Gastroesophageal sphincter (tissue), 4 donors: ENCODE measurements at regions not wholly inside any gene's neighbourhood (a gene's known extent, or its start where the extent isn't known, plus 50 kb on each side); places are given as distances from the start of the nearest gene placed in this dataset.

Source experiments
- ATAC-seq: fragments of 150-250 bp; one replicate; pipeline ENCODE4 v1.9.1; 2016; ENCODE audit warnings: mild to moderate bottlenecking, moderate library complexity
- H3K27ac ChIP-seq, 4 donors: fragments of 200-600 bp; sonication (generic) in 3 of 4; 1 replicate in 3 of 4; 2 replicates in 1 of 4; pipeline ENCODE4 v1.5.1; 2016 to 2019
- H3K27me3 ChIP-seq: fragments of 200-600 bp; sonication (generic); one replicate; pipeline ENCODE4 v1.5.1; 2019
- H3K36me3 ChIP-seq, 2 donors: fragments of 200-600 bp; sonication (generic); one replicate each; pipeline ENCODE4 v1.5.1; 2019; ENCODE audit warnings: control low read depth in 1 of 2
- H3K4me1 ChIP-seq, 3 donors: fragments of 200-600 bp; sonication (generic); 1 replicate in 2 of 3; 2 replicates in 1 of 3; pipeline ENCODE4 v1.5.1; 2016 to 2019; ENCODE audit warnings: control low read depth in 2 of 3
- H3K4me3 ChIP-seq, 2 donors: fragments of 200-600 bp; sonication (generic); one replicate each; pipeline ENCODE4 v1.5.1; 2019; ENCODE audit warnings: mild to moderate bottlenecking in 1 of 2, moderate library complexity in 1 of 2
- H3K9me3 ChIP-seq, 3 donors: fragments of 200-600 bp; sonication (generic); one replicate each; pipeline ENCODE4 v1.5.1; 2017 to 2019; ENCODE audit warnings: control low read depth in 2 of 3
- EP300 ChIP-seq: sonication (generic); formaldehyde crosslinking; IDR thresholded peaks from one replicate; pipeline ENCODE4 v1.6.1; 2017; ENCODE audit warnings: antibody characterized with exemption, mild to moderate bottlenecking
- POLR2A ChIP-seq, 2 donors: fragments of 450-650 bp; IDR thresholded peaks; one replicate each; pipeline ENCODE4 v1.6.1; 2017; ENCODE audit warnings: antibody characterized with exemption in 2 of 2, mild to moderate bottlenecking in 2 of 2, moderate library complexity in 1 of 2
- POLR2AphosphoS5 ChIP-seq: sonication (generic); formaldehyde crosslinking; IDR thresholded peaks from one replicate; pipeline ENCODE4 v1.6.1; 2017; ENCODE audit warnings: antibody characterized with exemption
- WGBS, 2 donors: methylation state at CpG; one replicate each; pipeline ENCODE4 v1.1.5; 2018; ENCODE audit warnings: low coverage in 1 of 2; 5-methylcytosine and 5-hydroxymethylcytosine counted together
- TF ChIP-seq, protein P1 (sequence below), 4 experiments: fragments of 200-600 bp in 2 of 4; fragments of 450-650 bp in 2 of 4; sonication (generic) in 1 of 4; IDR thresholded peaks; one replicate each; pipeline ENCODE4 v1.5.1; 2017 to 2019; ENCODE audit warnings: antibody characterized with exemption in 4 of 4, mild to moderate bottlenecking in 2 of 4, moderate library complexity in 2 of 4

DNA sequence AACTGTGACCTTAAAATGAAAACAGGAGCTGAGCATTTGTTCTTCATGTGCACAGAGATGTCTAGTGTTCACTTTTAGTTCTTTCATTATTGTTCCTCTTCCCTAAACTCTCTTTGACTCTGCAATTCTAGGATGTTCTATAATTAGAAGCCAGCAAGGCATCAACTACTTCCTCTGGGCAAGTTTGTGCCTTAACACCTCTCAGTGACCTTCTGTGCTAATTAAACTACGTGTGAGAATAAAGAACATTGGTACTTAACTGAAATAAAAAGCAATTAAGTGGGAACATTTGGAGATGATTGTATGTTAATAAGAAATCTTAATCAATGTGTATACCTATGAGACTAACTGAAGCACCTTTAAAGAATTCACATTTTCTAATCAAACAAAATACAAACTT lies 242.8 kb downstream of the RASEF start:
- H3K4me1 ChIP-seq, result no peaks in the 10 kb centered on the region
- H3K27me3 ChIP-seq, result no peaks in the 10 kb centered on the region
- 26 to 36% methylated on average over 1 of the region's 1 CpG for WGBS, 2 donors
- no peaks in the 10 kb centered on the region for H3K9me3 ChIP-seq
- no peak for ATAC-seq
- H3K4me3 ChIP-seq, result no peak overlapping the region
- TF ChIP-seq, protein P1, sequence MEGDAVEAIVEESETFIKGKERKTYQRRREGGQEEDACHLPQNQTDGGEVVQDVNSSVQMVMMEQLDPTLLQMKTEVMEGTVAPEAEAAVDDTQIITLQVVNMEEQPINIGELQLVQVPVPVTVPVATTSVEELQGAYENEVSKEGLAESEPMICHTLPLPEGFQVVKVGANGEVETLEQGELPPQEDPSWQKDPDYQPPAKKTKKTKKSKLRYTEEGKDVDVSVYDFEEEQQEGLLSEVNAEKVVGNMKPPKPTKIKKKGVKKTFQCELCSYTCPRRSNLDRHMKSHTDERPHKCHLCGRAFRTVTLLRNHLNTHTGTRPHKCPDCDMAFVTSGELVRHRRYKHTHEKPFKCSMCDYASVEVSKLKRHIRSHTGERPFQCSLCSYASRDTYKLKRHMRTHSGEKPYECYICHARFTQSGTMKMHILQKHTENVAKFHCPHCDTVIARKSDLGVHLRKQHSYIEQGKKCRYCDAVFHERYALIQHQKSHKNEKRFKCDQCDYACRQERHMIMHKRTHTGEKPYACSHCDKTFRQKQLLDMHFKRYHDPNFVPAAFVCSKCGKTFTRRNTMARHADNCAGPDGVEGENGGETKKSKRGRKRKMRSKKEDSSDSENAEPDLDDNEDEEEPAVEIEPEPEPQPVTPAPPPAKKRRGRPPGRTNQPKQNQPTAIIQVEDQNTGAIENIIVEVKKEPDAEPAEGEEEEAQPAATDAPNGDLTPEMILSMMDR (IDR thresholded peaks at IDR 0.05), result no peak
- TF ChIP-seq EP300, result no peak
- no peak for TF ChIP-seq POLR2A (IDR thresholded peaks at IDR 0.05)
- no peak for TF ChIP-seq POLR2AphosphoS5
- no peak overlapping the region for H3K27ac ChIP-seq
- no peaks in the 10 kb centered on the region for H3K36me3 ChIP-seq

DNA sequence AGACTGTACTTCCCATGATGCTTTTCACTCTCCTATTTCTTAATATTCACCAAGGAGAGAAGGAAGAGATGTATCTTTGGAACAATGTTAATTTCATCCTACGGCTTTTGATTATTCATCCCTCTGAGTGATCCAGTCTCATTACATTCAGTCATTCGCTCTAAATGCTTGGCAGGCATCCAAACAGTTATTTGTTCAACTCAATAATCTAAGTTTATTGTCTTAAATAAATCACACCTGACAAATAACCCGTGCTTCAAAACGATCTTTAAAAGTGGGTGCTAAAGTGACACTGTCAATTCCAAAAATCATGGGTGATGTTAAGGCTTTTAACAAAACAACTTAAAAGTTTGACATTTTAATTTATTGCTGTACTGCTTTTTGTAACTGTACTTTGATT lies 233.1 kb downstream of the RASEF start:
- TF ChIP-seq, protein P1 (IDR thresholded peaks at IDR 0.05), result no peak
- TF ChIP-seq POLR2A (IDR thresholded peaks at IDR 0.05) (no peak), EP300 (no peak), POLR2AphosphoS5 (no peak)
- no peaks in the 10 kb centered on the region for H3K36me3 ChIP-seq
- H3K9me3 ChIP-seq, result no peaks in the 10 kb centered on the region
- ATAC-seq, result no peak
- no peak overlapping the region for H3K4me3 ChIP-seq
- no peaks in the 10 kb centered on the region for H3K27me3 ChIP-seq
- WGBS, 2 donors, result 33 to 40% methylated on average over 4 of the region's 4 CpGs
- H3K27ac ChIP-seq, result no peak overlapping the region
- H3K4me1 ChIP-seq, result no peaks in the 10 kb centered on the region

DNA sequence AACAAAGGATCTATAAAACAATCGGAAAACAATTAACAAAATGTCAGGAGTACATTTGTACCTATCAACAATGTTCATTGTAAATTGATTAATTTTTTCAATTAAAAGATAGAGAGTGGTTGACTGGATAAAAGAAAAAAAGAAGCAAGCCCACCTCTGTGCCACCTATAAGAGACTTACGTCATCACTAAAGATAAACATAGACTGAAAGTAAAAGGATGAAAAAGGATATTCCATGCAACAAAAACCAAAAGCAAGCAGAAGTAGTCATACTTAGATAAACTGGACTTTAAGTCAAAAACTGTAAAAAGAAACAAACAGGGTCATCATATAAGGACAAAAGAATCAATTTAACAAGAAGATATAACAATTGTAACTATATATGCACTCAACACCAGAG lies 197.4 kb downstream of the RASEF start:
- Histone ChIP-seq H3K4me3 (no peak overlapping the region), H3K27me3 (no peaks in the 10 kb centered on the region), H3K4me1 (no peaks in the 10 kb centered on the region), H3K36me3 (no peaks in the 10 kb centered on the region), H3K27ac (no peak overlapping the region), H3K9me3 (no peaks in the 10 kb centered on the region)
- whole genome bisulfite sequencing, 2 donors, result 84 to 100% methylated on average over 1 to 2 of the region's 2 CpGs
- no peak for ATAC-seq
- TF ChIP-seq POLR2A (IDR thresholded peaks at IDR 0.05) (no peak), EP300 (no peak), POLR2AphosphoS5 (no peak)
- TF ChIP-seq, protein P1 (IDR thresholded peaks at IDR 0.05), result no peak

DNA sequence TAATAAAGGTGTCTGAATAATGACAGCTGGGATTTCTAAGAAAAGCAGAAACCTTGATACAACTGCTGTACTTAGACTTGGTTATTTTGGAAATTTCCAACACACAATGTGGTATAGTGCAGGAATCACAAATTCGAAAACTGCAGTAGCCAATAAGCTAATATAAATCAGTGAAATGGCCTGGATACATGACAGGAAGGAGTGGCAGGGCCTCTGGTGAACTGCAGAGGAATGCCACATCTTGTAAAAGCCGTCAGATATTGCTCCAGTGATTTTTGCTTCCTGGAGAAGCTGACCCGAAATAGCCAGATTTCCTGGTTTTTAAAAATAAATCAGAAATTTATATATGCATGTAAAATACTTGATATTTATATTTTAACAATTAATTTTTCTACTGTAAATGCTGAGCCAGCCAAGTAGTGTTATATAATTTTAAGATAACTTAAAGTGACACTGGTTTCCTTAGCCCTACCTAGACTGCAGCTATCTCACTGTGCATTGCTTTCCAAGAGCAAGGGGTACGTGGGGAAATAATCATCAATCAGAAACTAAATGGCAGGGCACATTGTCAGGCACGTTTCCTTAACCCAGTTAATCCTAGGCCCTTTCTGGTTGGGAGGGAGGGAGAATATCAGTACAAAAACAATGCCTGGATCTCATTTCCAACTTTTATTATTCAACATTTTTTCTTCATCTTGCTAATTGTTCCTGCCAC lies 182.4 kb downstream of the RASEF start:
- ATAC-seq, result no peak
- H3K4me1 ChIP-seq, result no peaks in the 10 kb centered on the region
- 56 to 65% methylated on average over 5 of the region's 5 CpGs for WGBS, 2 donors
- no peaks in the 10 kb centered on the region for H3K27me3 ChIP-seq
- H3K9me3 ChIP-seq, result no peaks in the 10 kb centered on the region
- H3K27ac ChIP-seq, result no peak overlapping the region
- no peak overlapping the region for H3K4me3 ChIP-seq
- TF ChIP-seq POLR2A (IDR thresholded peaks at IDR 0.05) (no peak), EP300 (no peak), POLR2AphosphoS5 (no peak)
- TF ChIP-seq, protein P1 (IDR thresholded peaks at IDR 0.05), result no peak
- H3K36me3 ChIP-seq, result no peaks in the 10 kb centered on the region

DNA sequence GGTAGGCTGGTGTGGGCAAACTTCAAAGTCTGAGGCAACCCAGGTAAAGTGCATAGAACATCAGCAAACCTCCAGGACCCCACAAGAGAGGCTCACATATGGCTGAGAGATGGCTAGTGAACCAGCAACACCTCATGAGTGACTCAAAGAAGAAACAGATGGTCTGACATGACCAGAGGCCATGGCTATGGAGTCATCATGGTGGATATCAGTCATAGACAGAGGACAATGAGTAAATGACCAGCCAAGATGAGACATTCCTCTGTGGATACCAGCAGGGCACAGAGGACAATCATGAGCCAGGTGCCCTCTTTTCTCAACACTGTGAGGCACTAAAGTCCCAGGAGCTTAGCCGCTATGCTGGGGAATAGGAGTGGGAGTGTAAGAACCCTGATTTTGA lies 180.8 kb downstream of the RASEF start:
- H3K27ac ChIP-seq, result no peak overlapping the region
- no peaks in the 10 kb centered on the region for H3K27me3 ChIP-seq
- no peaks in the 10 kb centered on the region for H3K4me1 ChIP-seq
- ATAC-seq, result no peak
- TF ChIP-seq POLR2AphosphoS5 (no peak), POLR2A (IDR thresholded peaks at IDR 0.05) (no peak), EP300 (no peak)
- TF ChIP-seq, protein P1 (IDR thresholded peaks at IDR 0.05), result no peak
- WGBS, 2 donors, result 80 to 100% methylated on average over 1 of the region's 1 CpG
- H3K36me3 ChIP-seq, result no peaks in the 10 kb centered on the region
- H3K9me3 ChIP-seq, result no peaks in the 10 kb centered on the region
- no peak overlapping the region for H3K4me3 ChIP-seq
